Activated CD4-positive, CD25-positive, alpha-beta regulatory T cell treated with anti-CD3 and anti-CD28 coated beads, Interleukin-2, amount 50 U/mL, for 72 hours (primary cell): ENCODE measurements at regions not wholly inside any gene's neighbourhood (a gene's known extent, or its start where the extent isn't known, plus 50 kb on each side); places are given as distances from the start of the nearest gene placed in this dataset.
"Not testable (repeated sequence)": the region's sequence is repeated elsewhere in the genome, so short reads cannot be mapped to it uniquely, and the experiment has no call there.

Source experiments
- DNase-seq: peaks from one replicate; pipeline ENCODE4 v3.0.0; 2021

- DNase-seq: no peak
Observed at GRCh38 chr2:82139979-82140611, 1835.5 kb upstream of the LRRTM1 start.

DNA sequence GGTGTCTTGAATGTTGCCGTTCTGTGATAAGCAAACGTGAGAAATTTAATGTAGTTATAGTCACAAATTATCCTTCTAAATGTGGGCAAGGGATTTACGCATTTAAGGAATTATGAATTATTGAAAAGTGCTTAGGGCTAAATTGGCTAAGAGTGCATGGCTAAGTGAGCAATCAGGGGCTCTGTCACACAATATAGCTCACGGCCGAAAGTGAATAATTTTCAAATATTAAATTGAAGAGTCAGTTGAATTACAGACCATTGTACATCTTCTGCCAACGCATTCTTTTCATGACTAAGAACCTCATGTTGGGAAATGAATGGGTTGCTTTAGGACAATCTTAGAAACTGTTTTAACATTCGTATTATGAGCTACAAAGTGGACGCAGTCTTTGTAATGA lies 1832.9 kb upstream of the LRRTM1 start:
- no peak for DNase-seq

GRCh38 chr2:82128051-82128450 lies 1823.5 kb upstream of the LRRTM1 start:
- no peak for DNase-seq

GRCh38 chr2:82124629-82125028 lies 1820.1 kb upstream of the LRRTM1 start:
- no peak for DNase-seq

- no peak for DNase-seq
Observed at GRCh38 chr2:82120654-82121053, 1816.1 kb upstream of the LRRTM1 start.

DNA sequence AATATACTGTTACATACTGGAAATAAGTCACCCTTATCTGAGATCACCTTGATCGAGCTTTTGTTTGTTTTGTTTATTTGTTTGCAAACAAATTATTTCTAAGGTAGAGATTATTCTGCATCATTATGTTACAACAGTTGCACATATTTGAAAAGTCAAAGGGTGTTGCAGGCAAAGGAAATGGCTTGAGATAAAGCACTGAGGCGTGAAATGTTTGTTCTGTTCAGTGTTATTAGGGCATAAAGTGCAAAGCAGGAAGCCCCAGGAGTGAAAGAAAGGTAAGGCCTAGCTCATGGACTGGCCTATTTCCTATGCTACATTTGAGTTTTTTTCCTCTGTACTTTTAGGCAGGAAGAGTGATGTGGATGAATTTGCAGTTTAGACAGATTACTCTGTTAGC lies 1815.6 kb upstream of the LRRTM1 start:
- no peak for DNase-seq

- DNase-seq: no peak
Observed at GRCh38 chr2:82109418-82109817, 1804.9 kb upstream of the LRRTM1 start.

- DNase-seq: no peak
Observed at GRCh38 chr2:82098617-82099016, 1794.1 kb upstream of the LRRTM1 start.

- no peak for DNase-seq
Observed at GRCh38 chr2:82089518-82089917, 1785.0 kb upstream of the LRRTM1 start.

GRCh38 chr2:82084679-82085392 lies 1780.3 kb upstream of the LRRTM1 start:
- DNase-seq: no peak

GRCh38 chr2:82075875-82076274 lies 1771.3 kb upstream of the LRRTM1 start:
- DNase-seq: no peak

- DNase-seq: no peak
Observed at GRCh38 chr2:82062463-82062862, 1757.9 kb upstream of the LRRTM1 start.

- no peak for DNase-seq
Observed at GRCh38 chr2:82055846-82056245, 1751.3 kb upstream of the LRRTM1 start.

DNA sequence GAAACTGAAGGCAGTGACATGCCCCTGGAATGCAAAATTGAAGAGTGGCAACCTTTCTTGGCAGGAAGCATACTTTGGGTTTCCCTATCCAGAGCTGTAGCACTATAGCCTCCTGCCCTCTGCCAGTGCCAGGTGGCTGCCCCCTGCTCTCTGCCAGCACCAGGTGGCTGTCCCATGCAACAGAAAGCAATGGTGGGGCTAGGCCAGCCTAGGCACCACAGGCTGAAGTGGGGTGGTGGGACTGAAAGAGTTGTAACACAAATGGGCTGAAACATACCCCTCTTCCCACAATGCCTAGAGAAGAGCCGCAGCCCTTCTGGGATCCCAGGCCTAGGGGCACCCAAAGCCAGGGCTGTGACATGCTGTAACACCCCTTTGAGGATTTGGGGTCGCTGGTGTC lies 1739.3 kb upstream of the LRRTM1 start:
- no peak for DNase-seq

- DNase-seq: no peak
Observed at GRCh38 chr2:82027921-82028615, 1723.5 kb upstream of the LRRTM1 start.

- DNase-seq: no peak
Observed at GRCh38 chr2:82023710-82024109, 1719.2 kb upstream of the LRRTM1 start.

GRCh38 chr2:82013641-82014040 lies 1709.1 kb upstream of the LRRTM1 start:
- no peak for DNase-seq

DNA sequence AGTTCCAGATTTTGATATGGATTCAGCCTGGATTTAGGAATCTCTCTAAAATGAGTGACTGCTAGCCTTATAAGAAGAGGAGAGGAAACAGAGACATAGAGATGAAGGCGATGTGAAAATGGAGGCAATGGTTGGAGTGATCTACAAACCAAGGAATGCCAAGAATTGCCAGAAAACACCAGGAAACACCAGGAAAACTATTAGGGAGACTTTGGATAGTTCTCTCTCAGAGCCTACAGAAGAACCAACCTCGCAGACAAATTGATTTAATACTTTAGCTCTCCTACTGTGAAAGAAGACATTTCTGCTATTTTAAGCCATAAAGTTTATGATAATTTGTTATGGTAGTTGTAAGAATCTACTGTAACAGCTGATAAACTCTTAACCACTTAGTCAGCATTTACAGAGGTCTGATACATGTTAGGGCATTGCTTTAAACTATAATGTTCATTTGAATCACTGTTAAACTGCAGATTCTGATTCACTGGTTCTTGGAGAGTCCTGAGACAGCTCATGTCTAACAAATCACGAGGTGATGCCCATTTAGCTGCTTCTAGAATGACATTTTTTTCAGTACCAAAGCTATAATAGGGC lies 1702.6 kb upstream of the LRRTM1 start:
- no peak for DNase-seq

- not testable (repeated sequence) for DNase-seq
Observed at GRCh38 chr2:82005889-82006288, 1701.3 kb upstream of the LRRTM1 start.

- no peak for DNase-seq
Observed at GRCh38 chr2:82001614-82002013, 1697.1 kb upstream of the LRRTM1 start.

DNA sequence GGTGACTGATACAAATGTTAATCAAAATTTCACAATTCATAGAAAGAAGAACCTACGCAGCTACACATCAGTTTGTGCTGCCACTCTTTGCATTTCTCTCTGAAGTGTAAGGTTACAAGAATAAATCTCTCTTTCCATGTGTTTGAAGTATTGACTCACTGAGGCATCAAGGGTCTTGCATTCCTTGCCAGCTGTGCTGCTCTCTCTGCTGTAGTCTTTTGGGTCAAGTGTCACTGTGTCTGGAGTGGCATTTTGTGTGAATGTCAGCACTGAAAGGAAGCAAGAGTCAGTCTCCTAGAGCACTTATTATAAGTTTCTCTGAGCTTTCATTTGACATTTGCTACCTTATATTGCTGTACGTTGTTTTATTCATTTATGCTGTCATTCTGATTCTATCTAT lies 1696.1 kb upstream of the LRRTM1 start:
- no peak for DNase-seq

GRCh38 chr2:81996332-81996731 lies 1691.8 kb upstream of the LRRTM1 start:
- DNase-seq: no peak

DNA sequence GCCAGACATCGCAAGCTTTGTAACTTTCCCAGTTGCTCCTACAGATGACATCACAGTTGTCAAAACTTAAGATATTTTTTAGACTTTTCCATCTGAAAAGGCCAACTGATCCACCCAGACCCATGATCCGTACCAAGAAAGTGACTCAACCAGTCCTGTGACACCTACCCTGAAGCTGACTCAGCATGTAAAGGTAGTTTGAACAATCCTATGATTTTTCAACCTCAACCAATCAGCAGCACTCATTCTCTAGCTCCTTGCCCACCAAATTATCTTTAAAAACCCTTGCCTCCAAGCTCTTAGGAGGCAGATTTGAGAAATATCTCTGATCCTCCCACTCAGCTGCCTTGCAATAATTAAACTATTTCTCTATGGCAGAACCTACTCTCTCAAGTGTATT lies 1686.7 kb upstream of the LRRTM1 start:
- no peak for DNase-seq

DNA sequence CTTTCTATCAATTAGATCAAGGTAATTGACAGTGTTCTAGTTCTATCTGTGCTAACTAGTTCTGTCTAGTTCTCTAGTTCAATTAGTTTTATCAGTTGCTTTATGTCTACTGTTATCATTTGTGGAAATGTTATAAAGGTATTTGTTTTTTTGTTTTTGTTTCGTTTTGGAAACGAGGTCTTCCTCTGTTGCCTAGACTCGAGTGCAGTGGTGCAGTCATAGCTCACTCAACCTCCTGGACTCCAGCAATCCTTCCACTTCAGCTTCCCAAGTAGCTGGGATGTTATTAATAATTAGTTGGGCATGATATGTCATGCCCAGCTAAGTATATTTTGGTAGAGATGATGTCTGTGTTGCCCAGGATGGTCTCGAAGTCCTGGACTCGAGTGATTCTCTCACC lies 1682.8 kb upstream of the LRRTM1 start:
- no peak for DNase-seq
